ENCODE measurements at regions not wholly inside any gene's neighbourhood (a gene's known extent, or its start where the extent isn't known, plus 50 kb on each side); places are given as distances from the start of the nearest gene placed in this dataset.

DNA sequence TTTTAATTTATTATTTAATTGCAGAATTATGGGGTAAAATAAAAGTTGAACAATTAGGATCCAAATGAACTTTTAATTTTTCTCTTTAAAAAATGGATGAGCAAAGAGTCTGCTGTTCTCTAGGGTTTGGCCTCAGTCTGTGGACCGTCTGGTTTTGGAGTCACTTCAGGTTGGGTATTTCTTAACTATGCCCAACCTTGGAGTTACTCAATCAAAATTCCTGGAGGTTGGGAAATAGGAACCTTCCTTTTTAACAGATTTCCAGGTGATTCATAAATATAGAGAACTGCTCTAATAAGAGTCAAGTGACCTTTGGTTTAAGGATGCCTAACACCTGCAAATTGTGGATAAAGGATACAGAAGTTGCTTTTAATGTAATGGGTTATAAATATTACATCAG, 241.5 kb upstream of the GCFC2 start:
- Histone ChIP-seq H3K9ac (ENCODE audit: low read length) (no peak overlapping the region), H3K27me3 (ENCODE audit: low read length) (0 out of 2 replicates have a peak, but pooled peaks cover 3% of the 10 kb centered on the region), H3K36me3 (ENCODE audit: low read depth, low read length) (no peaks in the 10 kb centered on the region), H3K79me2 (ENCODE audit: low read length) (no peaks in the 10 kb centered on the region), H3K9me2 (replicated peaks; ENCODE audit: low read length) (no peaks in the 10 kb centered on the region), H4K20me1 (ENCODE audit: low read length) (no peaks in the 10 kb centered on the region), H3K4me1 (ENCODE audit: insufficient read depth, low read length) (no peaks in the 10 kb centered on the region), H3K27ac (ENCODE audit: low read length) (no peak overlapping the region), H3F3A (ENCODE audit: low read length, unreplicated experiment) (no peaks in the 10 kb centered on the region), H3K4me3 (ENCODE audit: low read length) (no peak overlapping the region), H2AFZ (ENCODE audit: low read length) (no peak overlapping the region), H3K4me2 (ENCODE audit: low read length) (no peak overlapping the region), H3K9me3 (ENCODE audit: low read length) (no peaks in the 10 kb centered on the region)
- DNase-seq (no peak), ATAC-seq (no peak)
- intact Hi-C loops (cut with micrococcal nuclease), result no loop called here
- ChIA-PET CTCF (no interaction called here), POLR2A (ENCODE audit: unreplicated experiment) (no interaction called here)
- BruUV-seq (replicated peaks), result no TSS peak
- TF ChIP-seq, protein P1, sequence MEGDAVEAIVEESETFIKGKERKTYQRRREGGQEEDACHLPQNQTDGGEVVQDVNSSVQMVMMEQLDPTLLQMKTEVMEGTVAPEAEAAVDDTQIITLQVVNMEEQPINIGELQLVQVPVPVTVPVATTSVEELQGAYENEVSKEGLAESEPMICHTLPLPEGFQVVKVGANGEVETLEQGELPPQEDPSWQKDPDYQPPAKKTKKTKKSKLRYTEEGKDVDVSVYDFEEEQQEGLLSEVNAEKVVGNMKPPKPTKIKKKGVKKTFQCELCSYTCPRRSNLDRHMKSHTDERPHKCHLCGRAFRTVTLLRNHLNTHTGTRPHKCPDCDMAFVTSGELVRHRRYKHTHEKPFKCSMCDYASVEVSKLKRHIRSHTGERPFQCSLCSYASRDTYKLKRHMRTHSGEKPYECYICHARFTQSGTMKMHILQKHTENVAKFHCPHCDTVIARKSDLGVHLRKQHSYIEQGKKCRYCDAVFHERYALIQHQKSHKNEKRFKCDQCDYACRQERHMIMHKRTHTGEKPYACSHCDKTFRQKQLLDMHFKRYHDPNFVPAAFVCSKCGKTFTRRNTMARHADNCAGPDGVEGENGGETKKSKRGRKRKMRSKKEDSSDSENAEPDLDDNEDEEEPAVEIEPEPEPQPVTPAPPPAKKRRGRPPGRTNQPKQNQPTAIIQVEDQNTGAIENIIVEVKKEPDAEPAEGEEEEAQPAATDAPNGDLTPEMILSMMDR (conservative IDR thresholded peaks at IDR 0.05; ENCODE audit: low read depth, low read length), result no peak
- TF ChIP-seq EZH2phosphoT487 (IDR thresholded peaks at IDR 0.05; ENCODE audit: borderline replicate concordance, low read length) (no peak), EZH2 (IDR thresholded peaks at IDR 0.05; ENCODE audit: low read length, unreplicated experiment) (no peak)

DNA sequence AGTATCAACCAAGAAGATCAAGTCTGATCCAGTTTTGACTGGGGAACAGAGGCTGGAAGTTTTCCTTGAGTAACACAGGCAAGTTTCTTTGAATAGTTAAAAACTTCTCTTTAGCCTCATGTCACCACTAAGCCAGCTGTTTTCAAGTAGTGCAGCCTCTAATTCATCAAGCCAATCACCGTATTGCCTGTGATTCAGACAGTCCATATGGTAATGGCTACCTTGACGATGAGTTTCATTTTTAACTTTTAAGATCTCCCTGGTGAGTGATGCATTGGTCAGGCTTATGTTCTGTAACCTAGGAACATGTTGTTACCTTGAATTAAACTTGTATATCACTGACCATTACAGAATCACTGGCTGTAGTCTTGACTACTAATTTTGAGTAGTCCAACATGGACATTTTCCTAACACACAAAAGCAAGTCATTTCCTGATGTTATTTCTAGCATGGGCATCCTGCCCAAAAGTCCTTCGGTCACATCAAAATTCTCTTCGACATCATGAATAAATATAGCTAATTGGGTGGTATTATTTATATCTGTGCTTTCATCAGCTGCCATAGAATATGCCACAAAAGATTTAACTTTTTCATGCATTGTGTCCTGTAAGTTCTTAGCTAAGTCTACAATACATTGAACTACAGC, 238.8 kb upstream of the GCFC2 start:
- no peak for TF ChIP-seq EZH2 (IDR thresholded peaks at IDR 0.05; ENCODE audit: low read length, unreplicated experiment)
- TF ChIP-seq, protein P1 (conservative IDR thresholded peaks at IDR 0.05; ENCODE audit: low read depth, low read length), result no peak
- TF ChIP-seq EZH2phosphoT487 (IDR thresholded peaks at IDR 0.05; ENCODE audit: borderline replicate concordance, low read length), result no peak
- no peak overlapping the region for H3K9ac ChIP-seq (ENCODE audit: low read length)
- no peaks in the 10 kb centered on the region for H3K27me3 ChIP-seq (ENCODE audit: low read length)
- no TSS peak for BruUV-seq (replicated peaks)
- H3K4me1 ChIP-seq (ENCODE audit: insufficient read depth, low read length), result no peaks in the 10 kb centered on the region
- no peaks in the 10 kb centered on the region for H4K20me1 ChIP-seq (ENCODE audit: low read length)
- H3K27ac ChIP-seq (ENCODE audit: low read length), result no peak overlapping the region
- no peak overlapping the region for H3K4me3 ChIP-seq (ENCODE audit: low read length)
- ATAC-seq (no peak), DNase-seq (no peak)
- ChIA-PET CTCF (no interaction called here), POLR2A (ENCODE audit: unreplicated experiment) (no interaction called here)
- H3F3A ChIP-seq (ENCODE audit: low read length, unreplicated experiment), result no peaks in the 10 kb centered on the region
- intact Hi-C loops (cut with micrococcal nuclease), result no loop called here
- H3K4me2 ChIP-seq (ENCODE audit: low read length), result no peak overlapping the region
- no peaks in the 10 kb centered on the region for H3K9me3 ChIP-seq (ENCODE audit: low read length)
- no peaks in the 10 kb centered on the region for H3K79me2 ChIP-seq (ENCODE audit: low read length)
- H2AFZ ChIP-seq (ENCODE audit: low read length), result no peak overlapping the region
- no peaks in the 10 kb centered on the region for H3K36me3 ChIP-seq (ENCODE audit: low read depth, low read length)
- no peaks in the 10 kb centered on the region for H3K9me2 ChIP-seq (replicated peaks; ENCODE audit: low read length)

DNA sequence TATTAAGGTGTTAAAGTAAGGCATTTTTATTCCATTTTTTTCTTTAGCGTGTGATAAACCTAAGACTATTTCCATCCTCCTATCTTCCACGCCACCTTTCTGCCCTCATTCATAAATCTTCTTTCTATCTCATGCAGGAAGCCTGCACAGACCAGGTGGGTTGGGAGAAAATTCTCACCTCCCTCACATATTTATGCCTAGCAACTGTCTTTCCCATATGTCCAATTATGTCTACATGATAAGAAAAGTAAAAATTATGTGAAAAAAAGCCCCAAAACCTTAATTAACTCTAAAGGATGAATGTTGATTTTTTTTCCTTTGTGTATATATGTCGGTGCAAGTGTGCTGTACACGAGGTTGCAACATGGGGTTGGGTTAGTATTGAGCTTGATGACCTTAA, 225.6 kb upstream of the GCFC2 start:
- no TSS peak for BruUV-seq (replicated peaks)
- Histone ChIP-seq H2AFZ (ENCODE audit: low read length) (no peak overlapping the region), H3K27me3 (ENCODE audit: low read length) (peaks cover 18% of the 10 kb centered on the region), H3K27ac (ENCODE audit: low read length) (no peak overlapping the region), H3K4me2 (ENCODE audit: low read length) (no peak overlapping the region), H3K36me3 (ENCODE audit: low read depth, low read length) (no peaks in the 10 kb centered on the region), H3K4me3 (ENCODE audit: low read length) (no peak overlapping the region), H3K9me2 (replicated peaks; ENCODE audit: low read length) (no peaks in the 10 kb centered on the region), H3K9ac (ENCODE audit: low read length) (no peak overlapping the region), H3K79me2 (ENCODE audit: low read length) (no peaks in the 10 kb centered on the region), H3K9me3 (ENCODE audit: low read length) (no peaks in the 10 kb centered on the region), H3K4me1 (ENCODE audit: insufficient read depth, low read length) (no peaks in the 10 kb centered on the region), H4K20me1 (ENCODE audit: low read length) (no peaks in the 10 kb centered on the region), H3F3A (ENCODE audit: low read length, unreplicated experiment) (no peaks in the 10 kb centered on the region)
- ATAC-seq, result no peak
- intact Hi-C loops (cut with micrococcal nuclease), result no loop called here
- TF ChIP-seq EZH2 (IDR thresholded peaks at IDR 0.05; ENCODE audit: low read length, unreplicated experiment) (no peak), EZH2phosphoT487 (IDR thresholded peaks at IDR 0.05; ENCODE audit: borderline replicate concordance, low read length) (no peak)
- TF ChIP-seq, protein P1 (conservative IDR thresholded peaks at IDR 0.05; ENCODE audit: low read depth, low read length), result no peak
- CTCF ChIA-PET, result no interaction called here
- no peak for DNase-seq
- POLR2A ChIA-PET (ENCODE audit: unreplicated experiment), result no interaction called here
